A549 (cell line): ENCODE measurements at regions not wholly inside any gene's neighbourhood (a gene's known extent, or its start where the extent isn't known, plus 50 kb on each side); places are given as distances from the start of the nearest gene placed in this dataset.

Source experiments
- KDM1A ChIP-seq: fragments of 200-600 bp; sonication (generic); IDR thresholded peaks from 2 replicates; pipeline ENCODE4 v1.6.1; 2016; ENCODE audit warnings: low read depth, mild to moderate bottlenecking
- POLR2A ChIP-seq: IDR thresholded peaks from 2 replicates; pipeline ENCODE4 v1.6.1; 2012; ENCODE audit warnings: mild to moderate bottlenecking, low read length

DNA sequence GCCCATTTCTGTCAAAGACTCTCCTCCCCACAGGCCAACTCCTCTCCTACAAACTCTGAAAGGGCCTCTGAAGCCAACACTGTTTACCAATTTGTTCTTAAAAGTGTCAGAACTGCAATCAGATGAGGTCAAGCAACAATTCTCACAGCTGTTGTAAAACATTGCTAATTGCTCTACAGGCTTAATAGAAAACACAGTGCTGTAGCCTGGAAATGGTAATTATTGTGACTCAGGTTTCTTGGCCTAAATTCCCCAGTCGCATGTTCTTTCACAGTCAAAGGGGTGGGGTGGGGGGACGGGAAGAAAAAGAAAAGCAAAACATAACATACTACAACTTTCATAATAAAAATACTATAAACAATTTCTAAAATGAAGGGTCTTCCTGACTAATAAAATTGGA is 343.2 kb downstream of the DMAC1 start:
- TF ChIP-seq POLR2A = no peak
- no peak for TF ChIP-seq KDM1A
